ENCODE measurements at regions not wholly inside any gene's neighbourhood (a gene's known extent, or its start where the extent isn't known, plus 50 kb on each side); places are given as distances from the start of the nearest gene placed in this dataset.
"Not testable (repeated sequence)": the region's sequence is repeated elsewhere in the genome, so short reads cannot be mapped to it uniquely, and the experiment has no call there.

DNA sequence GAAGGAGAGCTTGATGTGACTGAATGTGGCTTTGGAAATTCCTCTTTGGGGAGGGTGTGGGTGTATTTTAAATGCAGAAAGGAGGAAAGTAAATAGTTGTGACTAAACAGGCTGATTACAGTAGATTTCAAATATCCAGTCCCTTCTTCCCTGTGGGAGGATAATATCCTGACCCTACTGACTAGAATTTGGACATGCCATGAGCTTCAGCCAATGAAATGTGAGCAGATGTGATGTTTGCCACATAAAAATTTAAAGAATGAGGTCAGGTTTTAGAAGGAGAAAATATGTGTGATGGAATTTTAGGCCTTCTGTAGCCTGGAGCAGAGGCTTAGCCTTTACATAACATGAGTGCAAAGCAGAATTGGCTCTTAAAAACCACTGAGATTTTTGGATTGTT, 1218.9 kb downstream of the ROBO2 start:
- TF ChIP-seq, protein P1, sequence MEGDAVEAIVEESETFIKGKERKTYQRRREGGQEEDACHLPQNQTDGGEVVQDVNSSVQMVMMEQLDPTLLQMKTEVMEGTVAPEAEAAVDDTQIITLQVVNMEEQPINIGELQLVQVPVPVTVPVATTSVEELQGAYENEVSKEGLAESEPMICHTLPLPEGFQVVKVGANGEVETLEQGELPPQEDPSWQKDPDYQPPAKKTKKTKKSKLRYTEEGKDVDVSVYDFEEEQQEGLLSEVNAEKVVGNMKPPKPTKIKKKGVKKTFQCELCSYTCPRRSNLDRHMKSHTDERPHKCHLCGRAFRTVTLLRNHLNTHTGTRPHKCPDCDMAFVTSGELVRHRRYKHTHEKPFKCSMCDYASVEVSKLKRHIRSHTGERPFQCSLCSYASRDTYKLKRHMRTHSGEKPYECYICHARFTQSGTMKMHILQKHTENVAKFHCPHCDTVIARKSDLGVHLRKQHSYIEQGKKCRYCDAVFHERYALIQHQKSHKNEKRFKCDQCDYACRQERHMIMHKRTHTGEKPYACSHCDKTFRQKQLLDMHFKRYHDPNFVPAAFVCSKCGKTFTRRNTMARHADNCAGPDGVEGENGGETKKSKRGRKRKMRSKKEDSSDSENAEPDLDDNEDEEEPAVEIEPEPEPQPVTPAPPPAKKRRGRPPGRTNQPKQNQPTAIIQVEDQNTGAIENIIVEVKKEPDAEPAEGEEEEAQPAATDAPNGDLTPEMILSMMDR (IDR thresholded peaks at IDR 0.05; ENCODE audit: low read depth, low read length), result no peak
- peak; percentile 50 for DNase-seq (ENCODE audit: low read depth, low spot score)
- in situ Hi-C loops (cut with HindIII; ENCODE audit: low sequenced_read_pairs), result no loop called here
- H3K4me3 ChIP-seq (ENCODE audit: low read depth, low read length), result no peak overlapping the region

DNA sequence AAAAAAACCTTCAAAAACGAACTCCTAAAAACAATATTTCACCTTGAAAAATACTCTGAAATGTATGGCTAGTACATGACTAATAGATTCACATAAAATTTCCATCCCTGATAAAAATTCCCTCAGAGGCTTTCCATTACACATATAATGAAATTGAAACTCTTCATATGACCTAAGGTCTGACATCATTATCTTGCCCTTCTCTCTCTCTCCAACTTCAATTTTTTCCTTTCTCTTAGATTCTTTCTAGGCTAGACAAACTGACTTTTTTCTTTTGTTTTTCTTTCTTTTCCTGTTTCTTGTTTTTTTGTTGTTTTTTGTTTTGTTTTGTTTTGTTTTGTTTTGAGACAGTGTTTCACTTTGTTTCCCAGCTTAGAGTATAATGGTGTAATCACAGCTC, 1220.5 kb downstream of the ROBO2 start:
- in situ Hi-C loops (cut with HindIII; ENCODE audit: low sequenced_read_pairs), result no loop called here
- H3K4me3 ChIP-seq (ENCODE audit: low read depth, low read length), result no peak overlapping the region
- TF ChIP-seq, protein P1 (IDR thresholded peaks at IDR 0.05; ENCODE audit: low read depth, low read length), result no peak
- DNase-seq (ENCODE audit: low read depth, low spot score), result no peak

DNA sequence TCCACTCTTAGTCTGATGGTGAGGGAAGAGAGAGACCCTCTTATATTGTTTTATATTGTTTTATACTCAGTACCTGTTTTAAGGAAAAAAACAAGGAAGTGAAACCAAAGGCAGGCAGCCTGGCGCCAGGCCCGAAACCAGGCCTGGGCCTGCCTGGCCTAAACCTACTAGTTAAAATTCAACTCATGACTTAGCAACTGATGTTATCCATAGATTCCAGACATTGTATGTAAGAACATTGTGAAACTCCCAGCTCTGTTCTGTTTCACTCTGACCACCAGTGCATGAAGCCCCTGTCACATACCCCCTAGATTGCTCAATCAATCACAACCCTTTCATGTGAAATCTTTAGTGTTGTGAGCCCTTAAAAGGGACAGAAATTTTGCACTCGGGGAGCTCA, 1226.7 kb downstream of the ROBO2 start:
- DNase-seq (ENCODE audit: low read depth, low spot score); H3K4me3 ChIP-seq (ENCODE audit: low read depth, low read length); in situ Hi-C loops (cut with HindIII; ENCODE audit: low sequenced_read_pairs): not testable (repeated sequence)

DNA sequence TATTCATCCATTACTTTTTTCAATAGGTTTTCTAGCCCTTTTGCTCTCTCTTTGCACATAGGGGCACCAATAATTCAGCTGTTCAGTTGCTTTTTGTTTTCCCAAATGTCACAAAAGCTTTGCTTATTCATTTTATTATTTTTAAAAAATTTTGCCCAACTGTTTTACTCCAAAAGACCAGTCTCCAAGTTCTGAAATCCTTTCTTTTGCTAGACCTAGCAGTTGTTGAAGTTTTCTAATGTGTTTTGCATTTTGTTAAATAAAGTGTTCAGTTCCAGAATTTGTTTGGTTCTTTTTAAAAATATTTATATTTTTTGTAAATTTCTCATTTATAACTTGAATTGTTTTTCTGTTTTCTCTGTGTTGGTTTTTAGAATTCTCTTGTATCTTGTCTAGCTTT, 1227.3 kb downstream of the ROBO2 start:
- DNase-seq (ENCODE audit: low read depth, low spot score), result no peak
- TF ChIP-seq, protein P1 (IDR thresholded peaks at IDR 0.05; ENCODE audit: low read depth, low read length), result no peak
- no peak overlapping the region for H3K4me3 ChIP-seq (ENCODE audit: low read depth, low read length)
- in situ Hi-C loops (cut with HindIII; ENCODE audit: low sequenced_read_pairs), result no loop called here

DNA sequence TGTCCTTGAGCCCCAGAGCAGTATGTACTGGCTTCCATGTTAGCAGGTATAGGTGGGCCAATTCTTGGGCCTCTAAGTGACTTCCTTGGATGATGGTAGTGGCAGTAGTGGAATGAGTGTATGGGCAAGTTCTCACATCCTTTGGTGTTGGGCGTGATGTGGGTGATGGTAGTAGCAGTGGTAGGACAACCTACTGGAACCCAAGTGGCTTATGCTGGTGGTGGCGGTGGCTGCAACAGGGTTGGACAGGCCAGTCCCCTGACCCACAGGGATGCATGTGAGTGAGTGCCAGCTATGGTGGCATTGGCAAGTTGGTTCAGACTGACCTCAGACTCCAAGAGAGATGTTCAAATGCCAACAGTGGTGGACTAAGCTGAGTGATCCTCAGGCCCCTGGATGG, 1228.2 kb downstream of the ROBO2 start:
- in situ Hi-C loops (cut with HindIII; ENCODE audit: low sequenced_read_pairs), result no loop called here
- TF ChIP-seq, protein P1 (IDR thresholded peaks at IDR 0.05; ENCODE audit: low read depth, low read length), result no peak
- no peak overlapping the region for H3K4me3 ChIP-seq (ENCODE audit: low read depth, low read length)
- no peak for DNase-seq (ENCODE audit: low read depth, low spot score)

DNA sequence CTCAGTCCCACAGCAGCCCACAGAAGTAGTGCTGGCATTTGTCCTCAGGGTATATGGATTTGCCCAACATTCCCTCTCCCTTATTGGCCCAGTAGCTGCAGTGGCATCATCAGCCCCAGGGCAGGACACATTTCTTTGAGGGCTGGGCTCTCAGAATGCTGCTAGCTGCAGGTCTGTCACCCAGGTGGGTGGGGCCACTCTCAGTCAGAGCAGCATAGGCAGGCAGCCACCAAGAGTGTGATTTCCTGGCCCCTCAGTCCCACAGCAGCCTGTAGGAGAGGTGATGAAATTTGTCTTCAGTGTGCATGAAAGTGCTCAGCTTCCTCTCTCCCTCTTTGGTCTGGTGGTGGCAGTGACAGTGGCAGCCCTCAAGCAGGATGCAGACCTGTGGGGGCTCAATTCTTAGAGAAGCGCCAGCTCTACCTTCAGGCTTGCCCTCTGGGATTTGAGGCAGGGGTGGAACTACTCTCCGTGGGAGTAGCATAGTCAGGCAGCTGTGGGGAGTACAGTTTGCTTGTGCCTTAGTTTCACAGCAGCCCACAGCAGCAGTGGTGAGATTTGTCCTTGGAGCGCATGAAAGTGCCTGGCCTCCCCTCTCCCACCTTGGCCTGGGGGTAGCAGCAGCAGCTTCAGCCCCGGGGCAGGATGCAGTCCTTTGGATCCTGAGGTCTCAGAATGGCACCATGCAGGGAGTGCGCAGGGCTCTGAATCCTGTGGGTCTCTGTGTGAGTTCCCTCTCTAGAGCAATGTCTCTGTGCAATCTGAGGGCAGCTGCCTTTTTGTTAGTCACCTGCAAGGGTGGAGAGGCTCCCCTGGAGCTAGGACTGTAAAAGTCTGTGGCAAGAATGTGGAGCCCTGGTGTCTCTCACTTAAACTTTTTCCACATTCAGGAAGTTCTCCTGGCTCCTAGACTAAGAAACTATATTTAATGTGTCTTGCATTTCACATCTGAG, 1229.1 kb downstream of the ROBO2 start:
- DNase-seq (ENCODE audit: low read depth, low spot score), result no peak
- in situ Hi-C loops (cut with HindIII; ENCODE audit: low sequenced_read_pairs), result no loop called here
- H3K4me3 ChIP-seq (ENCODE audit: low read depth, low read length), result no peak overlapping the region
- TF ChIP-seq, protein P1 (IDR thresholded peaks at IDR 0.05; ENCODE audit: low read depth, low read length), result no peak

DNA sequence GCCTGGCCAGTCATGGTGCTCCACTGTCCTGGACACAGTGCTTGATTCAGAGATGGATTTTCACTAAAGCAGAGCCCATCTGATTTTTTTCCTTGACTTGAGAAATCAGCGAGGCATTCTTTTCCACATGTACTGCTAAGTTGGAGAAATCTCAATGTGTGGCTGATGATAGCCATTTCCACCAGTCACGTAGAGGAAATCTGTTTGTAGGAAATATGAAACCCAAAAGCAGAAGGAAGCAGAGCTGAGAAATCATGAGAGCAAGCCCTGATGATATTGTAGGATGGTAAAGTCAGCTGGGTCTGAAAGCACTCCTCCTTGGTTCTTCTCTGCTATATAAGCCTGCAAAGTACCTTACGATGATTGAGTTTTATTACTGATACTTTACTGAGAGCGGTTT, 1233.4 kb downstream of the ROBO2 start:
- no peak overlapping the region for H3K4me3 ChIP-seq (ENCODE audit: low read depth, low read length)
- DNase-seq (ENCODE audit: low read depth, low spot score), result no peak
- TF ChIP-seq, protein P1 (IDR thresholded peaks at IDR 0.05; ENCODE audit: low read depth, low read length), result no peak
- in situ Hi-C loops (cut with HindIII; ENCODE audit: low sequenced_read_pairs), result no loop called here
